IMR-90 (cell line): ENCODE measurements at regions not wholly inside any gene's neighbourhood (a gene's known extent, or its start where the extent isn't known, plus 50 kb on each side); places are given as distances from the start of the nearest gene placed in this dataset.

Experiments
- ATAC-seq: fragments of 200-7000 bp; cut with Tn5 transposase; 2 replicates; pipeline ENCODE4 v1.9.1; 2020; ENCODE audit warnings: low read depth, mild to moderate bottlenecking, moderate library complexity
- BruUV-seq: library from RNA; stranded (reverse); fragments of 400-500 nt; replicated peaks from 2 replicates; lab custom pipeline; 2021; lab: Mats Ljungman, UMichigan
- CTCF ChIA-PET: fragments of 300-600 bp; formaldehyde crosslinking; extraction: SDS; loops from one replicate; lab custom pipeline; 2021; ENCODE audit warnings: antibody characterized with exemption; lab: Yijun Ruan, JAX
- POLR2A ChIA-PET: fragments of 300-600 bp; sonication (Branson Sonifier 250); formaldehyde crosslinking; loops from one replicate; lab custom pipeline; 2022; ENCODE audit warnings: antibody characterized with exemption; ENCODE audit not compliant: unreplicated experiment; lab: Charles Lee
- DNase-seq: peaks from one replicate; pipeline ENCODE4 v3.0.0; 2013
- H2AFZ ChIP-seq: replicated peaks from 2 replicates; pipeline ENCODE3; 2013; ENCODE audit warnings: low read length, mild to moderate bottlenecking; ENCODE audit not compliant: poor library complexity
- H2AK5ac ChIP-seq: 2 replicates; pipeline ENCODE4 v1.6.1; 2013; ENCODE audit warnings: low read depth, low read length, inconsistent platforms
- H2AK9ac ChIP-seq: replicated peaks from 2 replicates; pipeline ENCODE3; 2013; ENCODE audit warnings: mild to moderate bottlenecking, low read depth, low read length, moderate library complexity; ENCODE audit not compliant: poor library complexity
- H2BK120ac ChIP-seq: 2 replicates; pipeline ENCODE4 v1.6.1; 2013; ENCODE audit warnings: low read depth, low read length, inconsistent platforms
- H2BK15ac ChIP-seq: 3 replicates; pipeline ENCODE4 v1.6.1; 2013; ENCODE audit warnings: low read depth, low read length, inconsistent platforms
- H2BK20ac ChIP-seq: 2 replicates; pipeline ENCODE4 v1.6.1; 2013; ENCODE audit warnings: low read depth, mild to moderate bottlenecking, inconsistent platforms, low read length, moderate library complexity
- H2BK5ac ChIP-seq: 2 replicates; pipeline ENCODE4 v1.6.1; 2013; ENCODE audit warnings: mild to moderate bottlenecking, low read depth, low read length, inconsistent platforms; ENCODE audit not compliant: poor library complexity, severe bottlenecking
- H3K14ac ChIP-seq: replicated peaks from 2 replicates; pipeline ENCODE4 v1.6.1; 2013; ENCODE audit warnings: low read depth, low read length, inconsistent platforms
- H3K18ac ChIP-seq: 2 replicates; pipeline ENCODE4 v1.6.1; 2013; ENCODE audit warnings: low read depth, low read length, control low read depth
- H3K23ac ChIP-seq: 2 replicates; pipeline ENCODE4 v1.6.1; 2013; ENCODE audit warnings: low read depth, low read length, inconsistent platforms
- H3K27ac ChIP-seq: 2 replicates; pipeline ENCODE4 v1.5.1; 2013; ENCODE audit warnings: mild to moderate bottlenecking, control low read depth, low read length; ENCODE audit not compliant: insufficient read depth
- H3K27me3 ChIP-seq: 2 replicates; pipeline ENCODE4 v1.6.1; 2013; ENCODE audit warnings: low read length; ENCODE audit not compliant: control insufficient read depth, insufficient read depth
- H3K36me3 ChIP-seq: 2 replicates; pipeline ENCODE4 v1.6.1; 2013; ENCODE audit warnings: low read length, mixed read lengths; ENCODE audit not compliant: control insufficient read depth, insufficient read depth
- H3K4ac ChIP-seq: 2 replicates; pipeline ENCODE4 v1.6.1; 2013; ENCODE audit warnings: low read depth, low read length, inconsistent platforms
- H3K4me1 ChIP-seq: 2 replicates; pipeline ENCODE4 v1.6.1; 2013; ENCODE audit warnings: low read length, mixed read lengths; ENCODE audit not compliant: control insufficient read depth, insufficient read depth
- H3K4me2 ChIP-seq: 2 replicates; pipeline ENCODE4 v1.6.1; 2013; ENCODE audit warnings: low read depth, mild to moderate bottlenecking, control low read depth, low read length, moderate library complexity
- H3K4me3 ChIP-seq: 2 replicates; pipeline ENCODE4 v1.5.1; 2013; ENCODE audit warnings: low read depth, mild to moderate bottlenecking, control low read depth, low read length, moderate library complexity; ENCODE audit not compliant: insufficient read depth
- H3K56ac ChIP-seq: 2 replicates; pipeline ENCODE4 v1.6.1; 2013; ENCODE audit warnings: low read length, inconsistent platforms; ENCODE audit not compliant: insufficient read depth; ENCODE audit errors: extremely low read depth
- H3K79me1 ChIP-seq, 2 experiments: 2 replicates each; pipeline ENCODE4 v1.6.1; 2013; ENCODE audit warnings: low read length in 2 of 2, inconsistent platforms in 1 of 2, low read depth in 1 of 2
- H3K9ac ChIP-seq: 2 replicates; pipeline ENCODE4 v1.6.1; 2013; ENCODE audit warnings: low read depth, low read length, control low read depth
- H3K9me1 ChIP-seq: 2 replicates; pipeline ENCODE4 v1.6.1; 2013; ENCODE audit warnings: low read length, inconsistent platforms; ENCODE audit not compliant: insufficient read depth
- H3K9me3 ChIP-seq: 2 replicates; pipeline ENCODE4 v1.6.1; 2013; ENCODE audit warnings: low read length; ENCODE audit not compliant: control insufficient read depth, insufficient read depth
- H4K20me1 ChIP-seq: 2 replicates; pipeline ENCODE4 v1.6.1; 2013; ENCODE audit warnings: low read length, inconsistent platforms; ENCODE audit not compliant: insufficient read depth
- H4K5ac ChIP-seq: 2 replicates; pipeline ENCODE4 v1.6.1; 2013; ENCODE audit warnings: mild to moderate bottlenecking, low read depth, low read length, control low read depth
- H4K8ac ChIP-seq, 2 experiments: 2 replicates each; pipeline ENCODE4 v1.6.1; 2013; ENCODE audit warnings: low read depth in 2 of 2, low read length in 2 of 2, control low read depth in 1 of 2, inconsistent platforms in 1 of 2
- H4K91ac ChIP-seq: 2 replicates; pipeline ENCODE4 v1.6.1; 2013; ENCODE audit warnings: low read depth, low read length, inconsistent platforms; ENCODE audit not compliant: insufficient read depth
- BHLHE40 ChIP-seq: fragments of 150-350 bp; IDR thresholded peaks from 2 replicates; pipeline ENCODE4 v1.6.1; 2016; ENCODE audit warnings: mild to moderate bottlenecking, low read depth, low read length
- CEBPB ChIP-seq: IDR thresholded peaks from 2 replicates; pipeline ENCODE4 v1.6.1; 2012; ENCODE audit warnings: low read depth, low read length, improper control_type of control experiment
- CHD1 ChIP-seq: IDR thresholded peaks from 2 replicates; pipeline ENCODE4 v1.6.1; 2012; ENCODE audit warnings: low read depth, low read length, improper control_type of control experiment
- CTCF ChIP-seq: conservative IDR thresholded peaks from 2 replicates; pipeline ENCODE4 v1.5.1; 2012; ENCODE audit warnings: mild to moderate bottlenecking, low read depth, low read length, improper control_type of control experiment
- ELK1 ChIP-seq: fragments of 150-350 bp; IDR thresholded peaks from 2 replicates; pipeline ENCODE4 v1.6.1; 2016; ENCODE audit warnings: low read depth, mild to moderate bottlenecking, low read length, moderate library complexity, borderline replicate concordance
- FOS ChIP-seq: fragments of 150-350 bp; IDR thresholded peaks from 2 replicates; pipeline ENCODE4 v1.6.1; 2016; ENCODE audit warnings: low read depth, low read length
- MAFK ChIP-seq: IDR thresholded peaks from 2 replicates; pipeline ENCODE4 v1.6.1; 2012; ENCODE audit warnings: low read depth, low read length, improper control_type of control experiment
- MAZ ChIP-seq: IDR thresholded peaks from 2 replicates; pipeline ENCODE4 v1.6.1; 2012; ENCODE audit warnings: low read depth, mild to moderate bottlenecking, low read length, improper control_type of control experiment, moderate library complexity, borderline replicate concordance
- MXI1 ChIP-seq: IDR thresholded peaks from 2 replicates; pipeline ENCODE4 v1.6.1; 2012; ENCODE audit warnings: low read depth, mild to moderate bottlenecking, low read length, moderate library complexity, borderline replicate concordance
- NFE2L2 ChIP-seq: fragments of 150-350 bp; IDR thresholded peaks from 2 replicates; pipeline ENCODE4 v1.6.1; 2016; ENCODE audit warnings: low read depth, mild to moderate bottlenecking, low read length
- POLR2A ChIP-seq: IDR thresholded peaks from 2 replicates; pipeline ENCODE4 v1.6.1; 2012; ENCODE audit warnings: mild to moderate bottlenecking, low read depth, low read length
- RAD21 ChIP-seq: IDR thresholded peaks from 2 replicates; pipeline ENCODE4 v1.6.1; 2012; ENCODE audit warnings: low read length, improper control_type of control experiment
- RCOR1 ChIP-seq: IDR thresholded peaks from 2 replicates; pipeline ENCODE4 v1.6.1; 2012; ENCODE audit warnings: mild to moderate bottlenecking, low read length, improper control_type of control experiment; ENCODE audit not compliant: insufficient replicate concordance
- RFX5 ChIP-seq: IDR thresholded peaks from 2 replicates; pipeline ENCODE4 v1.8.0; 2012; ENCODE audit warnings: low read depth, mild to moderate bottlenecking, low read length, moderate library complexity
- SMC3 ChIP-seq: fragments of 150-350 bp; IDR thresholded peaks from 2 replicates; pipeline ENCODE4 v1.6.1; 2016; ENCODE audit warnings: low read depth, mild to moderate bottlenecking, antibody characterized with exemption, low read length, moderate library complexity
- USF2 ChIP-seq: fragments of 150-350 bp; IDR thresholded peaks from 2 replicates; pipeline ENCODE4 v1.6.1; 2017; ENCODE audit warnings: mild to moderate bottlenecking, antibody characterized with exemption, low read length, low read depth
- WGBS, 2 experiments: methylation state at CpG; one replicate each; pipeline versions ENCODE4 v1.1.5 to v1.1.7; 2013; ENCODE audit warnings: missing lambda C conversion rate in 2 of 2; ENCODE audit not compliant: insufficient read length in 1 of 2; ENCODE audit errors: extremely low coverage in 2 of 2; 5-methylcytosine and 5-hydroxymethylcytosine counted together
- dilution Hi-C: fragments of 300-500 bp; cut with HindIII; formaldehyde crosslinking; loops from one replicate; pipeline ENCODE4 v1.14.3; 2018; ENCODE audit warnings: low sequenced_read_pairs; ENCODE audit not compliant: unreplicated experiment
- in situ Hi-C: fragments of 300-500 bp; cut with MboI; formaldehyde crosslinking; loops from 3 replicates; pipeline ENCODE4 v1.14.3; 2019; ENCODE audit warnings: low sequenced_read_pairs, inconsistent platforms, mixed read lengths
- intact Hi-C: fragments of 100-400 bp; cut with micrococcal nuclease; formaldehyde crosslinking; loops from 2 replicates; pipeline ENCODE4 v1.10.0; 2022

DNA sequence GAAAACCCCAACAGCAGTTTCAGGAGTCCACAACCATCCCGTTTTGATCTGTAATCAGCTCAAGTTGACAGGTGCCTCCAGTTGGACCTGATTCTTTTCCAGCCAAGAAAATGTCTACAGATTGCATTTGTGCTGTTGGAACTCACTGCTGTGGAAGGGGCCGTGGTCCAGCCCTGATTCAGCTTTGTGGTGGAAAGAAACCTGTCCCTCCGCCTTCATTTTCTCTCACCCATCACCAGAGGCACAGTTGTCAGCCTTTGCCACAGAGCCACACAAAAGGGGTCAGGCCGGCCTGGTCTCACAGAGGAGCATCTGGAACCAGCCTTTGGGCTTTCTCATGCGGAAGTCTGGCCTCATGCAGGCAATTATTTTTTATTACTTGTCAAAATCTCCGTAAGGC is 483.6 kb downstream of the GADD45G start:
- no peak overlapping the region for H3K4ac ChIP-seq
- H3K18ac ChIP-seq: no peak overlapping the region
- no peak overlapping the region for H3K14ac ChIP-seq
- no peak overlapping the region for H3K23ac ChIP-seq
- H2AK9ac ChIP-seq: no peak overlapping the region
- no peak overlapping the region for H3K4me3 ChIP-seq
- no peaks in the 10 kb centered on the region; the same call in 1 of the 2 replicates for H3K27me3 ChIP-seq
- no peak overlapping the region for H2AK5ac ChIP-seq
- ATAC-seq: no peak
- no peak for DNase-seq
- H2BK5ac ChIP-seq: no peak overlapping the region
- H3K9me3 ChIP-seq: no peaks in the 10 kb centered on the region
- no peaks in the 10 kb centered on the region; the same call in 1 of the 2 replicates for H3K4me1 ChIP-seq
- no peak for TF ChIP-seq CTCF
- no peak for TF ChIP-seq BHLHE40
- no peak for TF ChIP-seq CEBPB
- no peak for TF ChIP-seq RCOR1
- no peak for TF ChIP-seq FOS
- no peak for TF ChIP-seq MXI1
- TF ChIP-seq POLR2A: no peak
- TF ChIP-seq USF2: no peak
- no peak for TF ChIP-seq MAZ
- no peak for TF ChIP-seq MAFK
- TF ChIP-seq CHD1: no peak
- no peak for TF ChIP-seq ELK1
- TF ChIP-seq RAD21: no peak
- TF ChIP-seq NFE2L2: no peak
- TF ChIP-seq RFX5: no peak
- TF ChIP-seq SMC3: no peak
- dilution Hi-C loops: no loop called here
- no peaks in the 10 kb centered on the region for H4K20me1 ChIP-seq
- no peak overlapping the region for H2BK120ac ChIP-seq
- no peak overlapping the region for H4K5ac ChIP-seq
- no peak overlapping the region for H3K27ac ChIP-seq
- H2AFZ ChIP-seq: no peak overlapping the region
- no peak overlapping the region for H4K91ac ChIP-seq
- H3K56ac ChIP-seq: no peak overlapping the region
- BruUV-seq: no TSS peak
- H3K79me1 ChIP-seq: no peaks in the 10 kb centered on the region
- no peaks in the 10 kb centered on the region for H3K9me1 ChIP-seq
- H3K9ac ChIP-seq: no peak overlapping the region
- no peak overlapping the region for H4K8ac ChIP-seq
- no peak overlapping the region for H3K4me2 ChIP-seq
- in situ Hi-C loops: no loop called here
- no peaks in the 10 kb centered on the region for H3K36me3 ChIP-seq
- no peak overlapping the region for H2BK15ac ChIP-seq
- CTCF ChIA-PET: no interaction called here
- intact Hi-C loops: no loop called here
- no peak overlapping the region for H2BK20ac ChIP-seq
- no CpG with 5 or more reads among the region's 6 CpGs for WGBS, 2 experiments
- POLR2A ChIA-PET: no interaction called here
